AG09319 (cell line): ENCODE measurements at regions not wholly inside any gene's neighbourhood (a gene's known extent, or its start where the extent isn't known, plus 50 kb on each side); places are given as distances from the start of the nearest gene placed in this dataset.

ENCODE experiments used
- DNase-seq: peaks from one replicate; pipeline ENCODE4 v3.0.0-alpha.2; 2010; ENCODE audit warnings: low read depth; ENCODE audit errors: extremely low read depth
- CTCF ChIP-seq: IDR thresholded peaks from 2 replicates; pipeline ENCODE4 v1.5.1; 2011; ENCODE audit warnings: low read depth, mild to moderate bottlenecking, inconsistent platforms, low read length, moderate library complexity

GRCh38 chr12:108046650-108047049 is 82.4 kb upstream of the WSCD2 start:
- TF ChIP-seq CTCF: no peak
- DNase-seq: no peak

GRCh38 chr12:108047071-108047550 is 82.0 kb upstream of the WSCD2 start:
- no peak for TF ChIP-seq CTCF
- DNase-seq: no peak

GRCh38 chr12:108048686-108049085 is 80.4 kb upstream of the WSCD2 start:
- no peak for TF ChIP-seq CTCF
- no peak for DNase-seq

GRCh38 chr12:108050696-108051095 is 78.4 kb upstream of the WSCD2 start:
- DNase-seq: no peak
- TF ChIP-seq CTCF: no peak

GRCh38 chr12:108052260-108052659 is 76.8 kb upstream of the WSCD2 start:
- TF ChIP-seq CTCF: no peak
- no peak for DNase-seq

GRCh38 chr12:108053512-108053911 is 75.6 kb upstream of the WSCD2 start:
- TF ChIP-seq CTCF: no peak
- no peak for DNase-seq

GRCh38 chr12:108054496-108054895 is 74.6 kb upstream of the WSCD2 start:
- TF ChIP-seq CTCF: no peak

GRCh38 chr12:108055141-108055540 is 73.9 kb upstream of the WSCD2 start:
- no peak for TF ChIP-seq CTCF

More at GRCh38 chr12:108054496-108054895, 74.6 kb upstream of the WSCD2 start:
- no peak for DNase-seq

More at GRCh38 chr12:108055141-108055540, 73.9 kb upstream of the WSCD2 start:
- no peak for DNase-seq
